ENCODE measurements at regions not wholly inside any gene's neighbourhood (a gene's known extent, or its start where the extent isn't known, plus 50 kb on each side); places are given as distances from the start of the nearest gene placed in this dataset.

- intact Hi-C loops (cut with micrococcal nuclease): no loop called here
- no peak overlapping the region for H3K4me3 Mint-ChIP-seq
- peaks cover 12% of the 10 kb centered on the region for H3K4me1 Mint-ChIP-seq (ENCODE audit: low read depth)
- H3K36me3 Mint-ChIP-seq (ENCODE audit: low read depth): no peaks in the 10 kb centered on the region
- H3K27ac Mint-ChIP-seq: no peak overlapping the region
- H3K9me3 Mint-ChIP-seq: peaks cover 9% of the 10 kb centered on the region
- H3K27me3 Mint-ChIP-seq: no peaks in the 10 kb centered on the region
Observed at GRCh38 chr2:64393383-64394010, 60.5 kb upstream of the LGALSL start.

GRCh38 chr2:64394153-64394552 is 59.8 kb upstream of the LGALSL start:
- no peak overlapping the region for H3K4me3 Mint-ChIP-seq
- H3K27ac Mint-ChIP-seq: no peak overlapping the region
- no peaks in the 10 kb centered on the region for H3K27me3 Mint-ChIP-seq
- peaks cover 9% of the 10 kb centered on the region for H3K9me3 Mint-ChIP-seq
- peaks cover 18% of the 10 kb centered on the region for H3K4me1 Mint-ChIP-seq (ENCODE audit: low read depth)
- intact Hi-C loops (cut with micrococcal nuclease): no loop called here
- no peaks in the 10 kb centered on the region for H3K36me3 Mint-ChIP-seq (ENCODE audit: low read depth)

- peaks cover 4% of the 10 kb centered on the region for H3K9me3 Mint-ChIP-seq
- no peaks in the 10 kb centered on the region for H3K36me3 Mint-ChIP-seq (ENCODE audit: low read depth)
- no peaks in the 10 kb centered on the region for H3K27me3 Mint-ChIP-seq
- H3K4me3 Mint-ChIP-seq: no peak overlapping the region
- intact Hi-C loops (cut with micrococcal nuclease): no loop called here
- no peak overlapping the region for H3K27ac Mint-ChIP-seq
- H3K4me1 Mint-ChIP-seq (ENCODE audit: low read depth): peaks cover 22% of the 10 kb centered on the region
Observed at GRCh38 chr2:64396001-64396400, 58.0 kb upstream of the LGALSL start.

- no peaks in the 10 kb centered on the region for H3K36me3 Mint-ChIP-seq (ENCODE audit: low read depth)
- H3K4me3 Mint-ChIP-seq: no peak overlapping the region
- intact Hi-C loops (cut with micrococcal nuclease): no loop called here
- H3K27ac Mint-ChIP-seq: peak overlapping the region; percentile 14
- H3K9me3 Mint-ChIP-seq: no peaks in the 10 kb centered on the region
- H3K4me1 Mint-ChIP-seq (ENCODE audit: low read depth): peaks cover 21% of the 10 kb centered on the region
- H3K27me3 Mint-ChIP-seq: no peaks in the 10 kb centered on the region
Observed at GRCh38 chr2:64396551-64396950, 57.4 kb upstream of the LGALSL start.

GRCh38 chr2:64398516-64399129 is 55.3 kb upstream of the LGALSL start:
- intact Hi-C loops (cut with micrococcal nuclease): no loop called here
- H3K27ac Mint-ChIP-seq: no peak overlapping the region
- H3K27me3 Mint-ChIP-seq: no peaks in the 10 kb centered on the region
- no peaks in the 10 kb centered on the region for H3K36me3 Mint-ChIP-seq (ENCODE audit: low read depth)
- no peak overlapping the region for H3K4me3 Mint-ChIP-seq
- peaks cover 23% of the 10 kb centered on the region for H3K4me1 Mint-ChIP-seq (ENCODE audit: low read depth)
- no peaks in the 10 kb centered on the region for H3K9me3 Mint-ChIP-seq

- Mint-ChIP-seq H3K27me3 (no peaks in the 10 kb centered on the region), H3K9me3 (no peaks in the 10 kb centered on the region), H3K4me3 (no peak overlapping the region), H3K4me1 (ENCODE audit: low read depth) (peaks cover 32% of the 10 kb centered on the region), H3K27ac (no peak overlapping the region), H3K36me3 (ENCODE audit: low read depth) (no peaks in the 10 kb centered on the region)
- intact Hi-C loops (cut with micrococcal nuclease): no loop called here
Observed at GRCh38 chr2:64399521-64399920, 54.4 kb upstream of the LGALSL start.

- intact Hi-C loops (cut with micrococcal nuclease): no loop called here
- no peak overlapping the region for H3K4me3 Mint-ChIP-seq
- H3K36me3 Mint-ChIP-seq (ENCODE audit: low read depth): no peaks in the 10 kb centered on the region
- no peaks in the 10 kb centered on the region for H3K27me3 Mint-ChIP-seq
- H3K9me3 Mint-ChIP-seq: no peaks in the 10 kb centered on the region
- H3K4me1 Mint-ChIP-seq (ENCODE audit: low read depth): peaks cover 37% of the 10 kb centered on the region
- H3K27ac Mint-ChIP-seq: no peak overlapping the region
Observed at GRCh38 chr2:64400105-64400728, 53.7 kb upstream of the LGALSL start.

GRCh38 chr2:64400733-64401528 is 53.0 kb upstream of the LGALSL start:
- H3K36me3 Mint-ChIP-seq (ENCODE audit: low read depth): no peaks in the 10 kb centered on the region
- no peaks in the 10 kb centered on the region for H3K27me3 Mint-ChIP-seq
- H3K4me1 Mint-ChIP-seq (ENCODE audit: low read depth): peaks cover 44% of the 10 kb centered on the region
- intact Hi-C loops (cut with micrococcal nuclease): no loop called here
- H3K27ac Mint-ChIP-seq: no peak overlapping the region
- H3K9me3 Mint-ChIP-seq: no peaks in the 10 kb centered on the region
- no peak overlapping the region for H3K4me3 Mint-ChIP-seq

GRCh38 chr2:64401529-64401880 is 52.5 kb upstream of the LGALSL start:
- Mint-ChIP-seq H3K27me3 (no peaks in the 10 kb centered on the region), H3K4me3 (no peak overlapping the region), H3K36me3 (ENCODE audit: low read depth) (no peaks in the 10 kb centered on the region), H3K9me3 (no peaks in the 10 kb centered on the region), H3K27ac (no peak overlapping the region), H3K4me1 (ENCODE audit: low read depth) (peaks cover 47% of the 10 kb centered on the region)
- intact Hi-C loops (cut with micrococcal nuclease): no loop called here

GRCh38 chr2:64402876-64403275 is 51.1 kb upstream of the LGALSL start:
- no peaks in the 10 kb centered on the region for H3K9me3 Mint-ChIP-seq
- no peaks in the 10 kb centered on the region for H3K36me3 Mint-ChIP-seq (ENCODE audit: low read depth)
- intact Hi-C loops (cut with micrococcal nuclease): no loop called here
- no peak overlapping the region for H3K4me3 Mint-ChIP-seq
- peaks cover 47% of the 10 kb centered on the region for H3K4me1 Mint-ChIP-seq (ENCODE audit: low read depth)
- no peak overlapping the region for H3K27ac Mint-ChIP-seq
- H3K27me3 Mint-ChIP-seq: no peaks in the 10 kb centered on the region

GRCh38 chr2:64403426-64403825 is 50.5 kb upstream of the LGALSL start:
- intact Hi-C loops (cut with micrococcal nuclease): no loop called here
- Mint-ChIP-seq H3K27me3 (no peaks in the 10 kb centered on the region), H3K36me3 (ENCODE audit: low read depth) (no peaks in the 10 kb centered on the region), H3K4me3 (no peak overlapping the region), H3K27ac (no peak overlapping the region), H3K4me1 (ENCODE audit: low read depth) (peaks cover 42% of the 10 kb centered on the region), H3K9me3 (no peaks in the 10 kb centered on the region)

- Mint-ChIP-seq H3K27me3 (no peaks in the 10 kb centered on the region), H3K36me3 (ENCODE audit: low read depth) (no peaks in the 10 kb centered on the region), H3K4me1 (ENCODE audit: low read depth) (peaks cover 35% of the 10 kb centered on the region), H3K9me3 (no peaks in the 10 kb centered on the region), H3K4me3 (no peak overlapping the region), H3K27ac (peak overlapping the region; percentile 34)
- intact Hi-C loops (cut with micrococcal nuclease): no loop called here
Observed at GRCh38 chr2:64404002-64404731, 49.8 kb upstream of the LGALSL start.
